Osteoblast (primary cell): ENCODE measurements at regions not wholly inside any gene's neighbourhood (a gene's known extent, or its start where the extent isn't known, plus 50 kb on each side); places are given as distances from the start of the nearest gene placed in this dataset.

Source experiments
- DNase-seq: peaks from one replicate; pipeline ENCODE4 v3.0.0; 2011; ENCODE audit warnings: low spot score, mixed read lengths; ENCODE audit not compliant: insufficient read length; ENCODE audit errors: missing footprints
- H2AFZ ChIP-seq: 2 replicates; pipeline ENCODE4 v1.6.0; 2011; ENCODE audit warnings: mild to moderate bottlenecking, low read length
- H3K27ac ChIP-seq: 2 replicates; pipeline ENCODE4 v1.5.1; 2011; ENCODE audit warnings: mild to moderate bottlenecking, low read depth, low read length, moderate library complexity
- H3K27me3 ChIP-seq: 2 replicates; pipeline ENCODE4 v1.6.0; 2012; ENCODE audit warnings: mild to moderate bottlenecking, control low read depth, inconsistent platforms, low read length, moderate library complexity; ENCODE audit not compliant: insufficient read depth
- H3K36me3 ChIP-seq: 2 replicates; pipeline ENCODE4 v1.5.1; 2011; ENCODE audit warnings: mild to moderate bottlenecking, low read length, control low read depth, moderate library complexity; ENCODE audit not compliant: insufficient read depth
- H3K4me1 ChIP-seq: 2 replicates; pipeline ENCODE4 v1.5.1; 2011; ENCODE audit warnings: mild to moderate bottlenecking, low read length, control low read depth, moderate library complexity; ENCODE audit not compliant: insufficient read depth
- H3K4me2 ChIP-seq: 2 replicates; pipeline ENCODE4 v1.6.0; 2011; ENCODE audit warnings: mild to moderate bottlenecking, low read length; ENCODE audit not compliant: insufficient read depth
- H3K4me3 ChIP-seq: fragments of 200-600 bp; sonication (generic); 3 replicates; pipeline ENCODE4 v1.5.1; 2012; ENCODE audit warnings: mild to moderate bottlenecking, low read length, inconsistent platforms; ENCODE audit not compliant: insufficient read depth
- H3K79me2 ChIP-seq: 2 replicates; pipeline ENCODE4 v1.6.0; 2012; ENCODE audit warnings: mild to moderate bottlenecking, low read length, control low read depth, inconsistent platforms; ENCODE audit not compliant: insufficient read depth
- H3K9me3 ChIP-seq: 2 replicates; pipeline ENCODE4 v1.5.1; 2011; ENCODE audit warnings: low read depth, low read length, control low read depth
- H4K20me1 ChIP-seq: 2 replicates; pipeline ENCODE4 v1.6.0; 2012; ENCODE audit warnings: mild to moderate bottlenecking, low read length, control low read depth; ENCODE audit not compliant: insufficient read depth
- CTCF ChIP-seq: IDR thresholded peaks from 2 replicates; pipeline ENCODE4 v1.5.1; 2011; ENCODE audit warnings: mild to moderate bottlenecking, low read depth, low read length, moderate library complexity; ENCODE audit errors: extremely low read depth

DNA sequence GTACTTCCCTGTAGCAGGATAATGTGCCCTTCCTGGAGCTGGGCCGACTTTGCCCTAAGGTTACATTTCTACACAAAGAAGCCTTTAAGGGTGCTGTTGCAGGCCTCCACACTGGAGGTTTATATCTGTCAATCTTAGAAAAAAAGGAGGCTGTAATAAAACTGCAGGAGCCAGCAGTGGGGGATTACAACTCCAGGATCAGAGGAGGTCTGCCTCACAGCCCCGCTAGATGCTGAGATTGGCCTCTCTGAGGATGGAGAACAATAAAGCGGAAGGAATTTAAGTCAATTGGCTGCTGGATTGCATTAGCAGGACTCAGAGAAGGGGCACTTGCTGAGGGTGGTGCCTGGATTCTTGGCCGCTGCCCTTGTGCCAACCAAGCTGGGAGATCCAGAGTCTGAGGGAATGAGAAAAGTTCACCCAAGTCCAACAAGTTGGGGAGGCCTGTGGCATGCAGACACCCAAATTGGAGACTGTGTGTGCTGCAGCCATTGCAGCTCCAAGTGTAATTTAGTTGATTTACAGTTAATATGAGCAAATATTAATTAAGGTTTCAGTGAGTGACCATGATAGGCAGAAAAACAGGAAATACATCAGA lies 99.0 kb upstream of the SSBP2 start:
- H3K27me3 ChIP-seq: no peaks in the 10 kb centered on the region
- H3K4me3 ChIP-seq: no peak overlapping the region
- no peak for TF ChIP-seq CTCF
- H4K20me1 ChIP-seq: no peaks in the 10 kb centered on the region
- no peak overlapping the region for H2AFZ ChIP-seq
- no peak for DNase-seq
- H3K4me2 ChIP-seq: no peak overlapping the region
- H3K9me3 ChIP-seq: no peaks in the 10 kb centered on the region
- H3K36me3 ChIP-seq: no peaks in the 10 kb centered on the region
- H3K27ac ChIP-seq: no peak overlapping the region
- H3K4me1 ChIP-seq: peaks cover 25% of the 10 kb centered on the region
- no peaks in the 10 kb centered on the region for H3K79me2 ChIP-seq

GRCh38 chr5:81848362-81848880 lies 97.5 kb upstream of the SSBP2 start:
- Histone ChIP-seq H3K36me3 (no peaks in the 10 kb centered on the region), H3K9me3 (no peaks in the 10 kb centered on the region), H2AFZ (peak overlapping the region; percentile 22), H3K4me1 (peaks cover 21% of the 10 kb centered on the region), H3K27ac (no peak overlapping the region), H3K4me3 (no peak overlapping the region), H4K20me1 (no peaks in the 10 kb centered on the region), H3K27me3 (no peaks in the 10 kb centered on the region), H3K4me2 (no peak overlapping the region), H3K79me2 (no peaks in the 10 kb centered on the region)
- DNase-seq: no peak
- TF ChIP-seq CTCF: no peak

GRCh38 chr5:81846301-81846700 lies 95.4 kb upstream of the SSBP2 start:
- peaks cover 12% of the 10 kb centered on the region for H3K4me1 ChIP-seq
- H3K9me3 ChIP-seq: no peaks in the 10 kb centered on the region
- H2AFZ ChIP-seq: no peak overlapping the region
- H3K27ac ChIP-seq: no peak overlapping the region
- no peaks in the 10 kb centered on the region for H3K36me3 ChIP-seq
- H3K4me3 ChIP-seq: no peak overlapping the region
- H4K20me1 ChIP-seq: no peaks in the 10 kb centered on the region
- no peaks in the 10 kb centered on the region for H3K27me3 ChIP-seq
- no peaks in the 10 kb centered on the region for H3K79me2 ChIP-seq
- TF ChIP-seq CTCF: no peak
- DNase-seq: no peak
- no peak overlapping the region for H3K4me2 ChIP-seq

DNA sequence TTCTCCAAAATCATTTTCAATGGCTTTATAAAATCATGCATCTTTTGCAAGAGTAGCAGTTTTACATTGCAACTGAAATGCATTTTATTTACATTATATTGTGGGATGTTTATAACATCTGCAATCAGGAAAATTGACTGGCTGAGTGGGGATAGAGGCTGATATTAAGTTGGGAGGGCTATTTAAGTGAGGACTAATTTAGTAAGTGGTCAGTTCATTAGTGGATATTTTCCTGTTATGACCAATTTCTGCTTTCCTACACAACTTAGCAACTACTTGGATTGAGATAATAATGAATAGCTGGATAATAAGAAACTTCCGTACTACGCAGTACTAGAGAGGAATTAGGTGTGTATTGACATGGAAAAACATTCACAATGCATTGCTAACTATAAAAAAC lies 92.9 kb upstream of the SSBP2 start:
- no peak overlapping the region for H3K4me3 ChIP-seq
- no peak overlapping the region for H3K4me2 ChIP-seq
- TF ChIP-seq CTCF: no peak
- no peaks in the 10 kb centered on the region for H3K27me3 ChIP-seq
- no peaks in the 10 kb centered on the region for H3K79me2 ChIP-seq
- no peaks in the 10 kb centered on the region for H3K9me3 ChIP-seq
- no peaks in the 10 kb centered on the region for H3K4me1 ChIP-seq
- H3K36me3 ChIP-seq: no peaks in the 10 kb centered on the region
- H2AFZ ChIP-seq: no peak overlapping the region
- H3K27ac ChIP-seq: no peak overlapping the region
- no peaks in the 10 kb centered on the region for H4K20me1 ChIP-seq
- peak; percentile 55 for DNase-seq
